HepG2 (cell line): ENCODE measurements at regions not wholly inside any gene's neighbourhood (a gene's known extent, or its start where the extent isn't known, plus 50 kb on each side); places are given as distances from the start of the nearest gene placed in this dataset.

Source experiments
- POLR2A ChIP-seq, 2 experiments: IDR thresholded peaks; 2 replicates each; pipeline ENCODE4 v1.6.1; 2011; ENCODE audit warnings: low read depth in 2 of 2, low read length in 2 of 2, mild to moderate bottlenecking in 1 of 2, moderate library complexity in 1 of 2; ENCODE audit not compliant: insufficient read depth in 1 of 2
- ZFP37 ChIP-seq: sonication (generic); formaldehyde crosslinking; IDR thresholded peaks from 2 replicates; pipeline ENCODE4 v1.4.0; 2020; ENCODE audit warnings: missing genetic modification reagents, borderline replicate concordance
- ZNF800 ChIP-seq: sonication (generic); formaldehyde crosslinking; IDR thresholded peaks from 2 replicates; pipeline ENCODE4 v1.4.0; 2020; ENCODE audit warnings: missing genetic modification reagents
- ZSCAN20 ChIP-seq: sonication (generic); formaldehyde crosslinking; IDR thresholded peaks from 2 replicates; pipeline ENCODE4 v1.4.0; 2020; ENCODE audit warnings: missing genetic modification reagents, mild to moderate bottlenecking, borderline replicate concordance
- TF ChIP-seq, protein P1 (sequence below), 2 experiments: sonication (generic) in 1 of 2; formaldehyde crosslinking in 1 of 2; IDR thresholded peaks; 2 replicates each; pipeline versions ENCODE4 v1.5.1 to v1.6.1; 2011 to 2020; ENCODE audit warnings: borderline replicate concordance in 1 of 2, low read depth in 1 of 2, low read length in 1 of 2, mild to moderate bottlenecking in 1 of 2, missing genetic modification reagents in 1 of 2, moderate library complexity in 1 of 2
- TF ChIP-seq, protein P2 (sequence below): sonication (generic); formaldehyde crosslinking; IDR thresholded peaks from 2 replicates; pipeline ENCODE4 v1.5.0; 2020; ENCODE audit warnings: mild to moderate bottlenecking, missing genetic modification reagents, moderate library complexity
- TF ChIP-seq, protein P3 (sequence below): sonication (generic); formaldehyde crosslinking; IDR thresholded peaks from 2 replicates; pipeline ENCODE4 v1.9.0; 2022; ENCODE audit warnings: low read depth, missing genetic modification reagents
- TF ChIP-seq, protein P4 (sequence below): sonication (generic); formaldehyde crosslinking; conservative IDR thresholded peaks from 2 replicates; pipeline ENCODE4 v1.8.0; 2022; ENCODE audit warnings: missing genetic modification reagents

GRCh38 chr14:76943072-76943471, 85.4 kb downstream of the IRF2BPL start:
- TF ChIP-seq ZFP37 (CRISPR knock-in tag) (no peak), ZNF800 (no peak), ZSCAN20 (CRISPR knock-in tag) (no peak), POLR2A (IDR thresholded peaks at IDR 0.05; ENCODE audit: insufficient read depth in 1 of 2, low read depth in 2 of 2, low read length in 2 of 2) (no peak)
- TF ChIP-seq, protein P1, sequence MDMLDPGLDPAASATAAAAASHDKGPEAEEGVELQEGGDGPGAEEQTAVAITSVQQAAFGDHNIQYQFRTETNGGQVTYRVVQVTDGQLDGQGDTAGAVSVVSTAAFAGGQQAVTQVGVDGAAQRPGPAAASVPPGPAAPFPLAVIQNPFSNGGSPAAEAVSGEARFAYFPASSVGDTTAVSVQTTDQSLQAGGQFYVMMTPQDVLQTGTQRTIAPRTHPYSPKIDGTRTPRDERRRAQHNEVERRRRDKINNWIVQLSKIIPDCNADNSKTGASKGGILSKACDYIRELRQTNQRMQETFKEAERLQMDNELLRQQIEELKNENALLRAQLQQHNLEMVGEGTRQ (IDR thresholded peaks at IDR 0.05; ENCODE audit: low read depth, low read length), result no peak
- TF ChIP-seq, protein P1 (CRISPR knock-in tag; IDR thresholded peaks at IDR 0.05; ENCODE audit: borderline replicate concordance), result no peak
- TF ChIP-seq, protein P2, sequence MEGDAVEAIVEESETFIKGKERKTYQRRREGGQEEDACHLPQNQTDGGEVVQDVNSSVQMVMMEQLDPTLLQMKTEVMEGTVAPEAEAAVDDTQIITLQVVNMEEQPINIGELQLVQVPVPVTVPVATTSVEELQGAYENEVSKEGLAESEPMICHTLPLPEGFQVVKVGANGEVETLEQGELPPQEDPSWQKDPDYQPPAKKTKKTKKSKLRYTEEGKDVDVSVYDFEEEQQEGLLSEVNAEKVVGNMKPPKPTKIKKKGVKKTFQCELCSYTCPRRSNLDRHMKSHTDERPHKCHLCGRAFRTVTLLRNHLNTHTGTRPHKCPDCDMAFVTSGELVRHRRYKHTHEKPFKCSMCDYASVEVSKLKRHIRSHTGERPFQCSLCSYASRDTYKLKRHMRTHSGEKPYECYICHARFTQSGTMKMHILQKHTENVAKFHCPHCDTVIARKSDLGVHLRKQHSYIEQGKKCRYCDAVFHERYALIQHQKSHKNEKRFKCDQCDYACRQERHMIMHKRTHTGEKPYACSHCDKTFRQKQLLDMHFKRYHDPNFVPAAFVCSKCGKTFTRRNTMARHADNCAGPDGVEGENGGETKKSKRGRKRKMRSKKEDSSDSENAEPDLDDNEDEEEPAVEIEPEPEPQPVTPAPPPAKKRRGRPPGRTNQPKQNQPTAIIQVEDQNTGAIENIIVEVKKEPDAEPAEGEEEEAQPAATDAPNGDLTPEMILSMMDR (CRISPR knock-in tag), result no peak
- TF ChIP-seq, protein P3, sequence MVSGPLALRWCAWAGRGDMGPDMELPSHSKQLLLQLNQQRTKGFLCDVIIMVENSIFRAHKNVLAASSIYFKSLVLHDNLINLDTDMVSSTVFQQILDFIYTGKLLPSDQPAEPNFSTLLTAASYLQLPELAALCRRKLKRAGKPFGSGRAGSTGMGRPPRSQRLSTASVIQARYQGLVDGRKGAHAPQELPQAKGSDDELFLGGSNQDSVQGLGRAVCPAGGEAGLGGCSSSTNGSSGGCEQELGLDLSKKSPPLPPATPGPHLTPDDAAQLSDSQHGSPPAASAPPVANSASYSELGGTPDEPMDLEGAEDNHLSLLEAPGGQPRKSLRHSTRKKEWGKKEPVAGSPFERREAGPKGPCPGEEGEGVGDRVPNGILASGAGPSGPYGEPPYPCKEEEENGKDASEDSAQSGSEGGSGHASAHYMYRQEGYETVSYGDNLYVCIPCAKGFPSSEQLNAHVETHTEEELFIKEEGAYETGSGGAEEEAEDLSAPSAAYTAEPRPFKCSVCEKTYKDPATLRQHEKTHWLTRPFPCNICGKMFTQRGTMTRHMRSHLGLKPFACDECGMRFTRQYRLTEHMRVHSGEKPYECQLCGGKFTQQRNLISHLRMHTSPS (CRISPR knock-in tag), result no peak
- TF ChIP-seq, protein P4, sequence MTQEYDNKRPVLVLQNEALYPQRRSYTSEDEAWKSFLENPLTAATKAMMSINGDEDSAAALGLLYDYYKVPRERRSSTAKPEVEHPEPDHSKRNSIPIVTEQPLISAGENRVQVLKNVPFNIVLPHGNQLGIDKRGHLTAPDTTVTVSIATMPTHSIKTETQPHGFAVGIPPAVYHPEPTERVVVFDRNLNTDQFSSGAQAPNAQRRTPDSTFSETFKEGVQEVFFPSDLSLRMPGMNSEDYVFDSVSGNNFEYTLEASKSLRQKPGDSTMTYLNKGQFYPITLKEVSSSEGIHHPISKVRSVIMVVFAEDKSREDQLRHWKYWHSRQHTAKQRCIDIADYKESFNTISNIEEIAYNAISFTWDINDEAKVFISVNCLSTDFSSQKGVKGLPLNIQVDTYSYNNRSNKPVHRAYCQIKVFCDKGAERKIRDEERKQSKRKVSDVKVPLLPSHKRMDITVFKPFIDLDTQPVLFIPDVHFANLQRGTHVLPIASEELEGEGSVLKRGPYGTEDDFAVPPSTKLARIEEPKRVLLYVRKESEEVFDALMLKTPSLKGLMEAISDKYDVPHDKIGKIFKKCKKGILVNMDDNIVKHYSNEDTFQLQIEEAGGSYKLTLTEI (CRISPR knock-in tag), result no peak
